GM04503 (cell line): ENCODE measurements at regions not wholly inside any gene's neighbourhood (a gene's known extent, or its start where the extent isn't known, plus 50 kb on each side); places are given as distances from the start of the nearest gene placed in this dataset.

ENCODE experiments used
- DNase-seq: peaks from one replicate; pipeline ENCODE4 v3.0.0-alpha.2; 2012; ENCODE audit warnings: low read depth

GRCh38 chr2:12419803-12420202 lies 296.9 kb upstream of the TRIB2 start:
- no peak for DNase-seq

- DNase-seq: no peak
These were observed 295.7 kb upstream of the TRIB2 start for GRCh38 chr2:12421046-12421445.

DNA sequence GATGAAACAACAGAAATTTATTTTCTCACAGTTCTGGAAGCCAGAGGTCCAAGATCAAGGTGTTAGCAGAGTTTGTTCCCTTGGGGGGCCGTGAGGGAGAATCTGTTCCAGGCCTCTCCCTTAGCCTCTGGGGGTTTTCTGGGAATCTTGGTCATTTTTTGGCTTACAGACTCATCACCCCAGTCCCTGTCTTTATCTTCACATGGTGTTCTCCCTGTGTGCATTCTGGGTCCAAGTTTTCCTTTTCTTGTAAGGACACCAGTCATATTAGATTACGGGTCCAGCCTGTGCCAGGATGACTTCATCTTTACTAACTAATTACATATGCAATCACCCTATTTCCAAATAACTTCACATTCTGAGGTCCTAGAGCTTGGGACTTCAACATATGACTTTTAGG lies 292.5 kb upstream of the TRIB2 start:
- DNase-seq: no peak

DNA sequence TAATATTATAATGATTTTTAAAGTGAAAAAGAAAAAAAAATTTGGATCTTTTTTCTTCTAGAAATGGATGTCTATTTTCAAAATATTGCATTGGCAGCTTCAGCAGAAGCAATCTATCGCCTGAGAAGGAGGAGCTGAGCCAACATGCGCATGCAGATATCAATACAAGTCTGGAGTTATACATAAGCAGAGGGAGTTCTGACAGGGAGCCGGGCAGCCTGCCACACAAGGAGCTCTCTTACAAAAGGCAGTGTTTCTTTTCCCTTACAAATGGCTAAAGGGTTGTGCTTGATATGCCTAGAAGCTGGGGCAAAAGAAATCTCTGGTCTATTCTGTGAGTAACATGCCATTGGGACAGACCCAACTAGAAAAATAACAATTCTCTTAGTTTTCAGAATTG lies 291.9 kb upstream of the TRIB2 start:
- DNase-seq: no peak

DNA sequence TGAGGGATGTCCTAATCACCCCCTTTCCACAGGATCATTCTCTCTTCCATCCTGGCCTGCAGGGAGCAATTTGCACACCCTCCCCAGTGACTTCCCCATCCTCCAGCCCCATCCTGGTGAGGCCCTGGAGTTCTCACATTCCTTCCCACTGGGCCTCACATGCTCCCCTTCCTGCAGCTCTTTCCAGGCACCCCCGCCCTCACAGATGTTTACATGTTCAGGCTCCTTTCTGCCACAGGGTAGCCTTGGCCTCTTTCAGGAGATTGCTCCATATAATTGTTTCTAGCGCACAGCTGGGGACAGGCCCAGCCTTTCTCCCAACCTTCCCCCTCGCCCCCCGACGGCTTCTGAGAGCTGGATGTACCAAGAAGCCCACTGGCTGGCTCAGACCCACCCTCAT lies 288.4 kb upstream of the TRIB2 start:
- no peak for DNase-seq

DNA sequence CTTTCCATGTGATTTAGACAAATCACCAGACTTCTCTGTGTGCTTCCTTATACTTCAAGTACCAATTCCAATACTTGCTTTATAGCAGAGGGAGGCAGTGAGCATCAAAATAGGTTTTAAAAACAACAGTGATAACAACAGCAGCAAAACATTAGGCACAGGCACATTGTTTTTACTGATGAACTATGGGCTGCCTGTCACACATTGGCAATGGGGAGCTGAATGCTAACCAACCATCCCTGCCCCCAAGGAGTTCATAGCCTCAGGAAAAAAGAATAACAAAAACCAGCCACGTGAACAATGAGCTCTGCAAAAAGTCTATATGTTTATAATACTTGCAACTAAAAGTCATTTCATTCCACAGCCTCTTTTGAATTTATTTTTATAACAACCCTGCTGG lies 287.9 kb upstream of the TRIB2 start:
- no peak for DNase-seq

- no peak for DNase-seq
These were observed 286.8 kb upstream of the TRIB2 start for GRCh38 chr2:12429779-12430406.

GRCh38 chr2:12430407-12431133 lies 286.2 kb upstream of the TRIB2 start:
- no peak for DNase-seq

DNA sequence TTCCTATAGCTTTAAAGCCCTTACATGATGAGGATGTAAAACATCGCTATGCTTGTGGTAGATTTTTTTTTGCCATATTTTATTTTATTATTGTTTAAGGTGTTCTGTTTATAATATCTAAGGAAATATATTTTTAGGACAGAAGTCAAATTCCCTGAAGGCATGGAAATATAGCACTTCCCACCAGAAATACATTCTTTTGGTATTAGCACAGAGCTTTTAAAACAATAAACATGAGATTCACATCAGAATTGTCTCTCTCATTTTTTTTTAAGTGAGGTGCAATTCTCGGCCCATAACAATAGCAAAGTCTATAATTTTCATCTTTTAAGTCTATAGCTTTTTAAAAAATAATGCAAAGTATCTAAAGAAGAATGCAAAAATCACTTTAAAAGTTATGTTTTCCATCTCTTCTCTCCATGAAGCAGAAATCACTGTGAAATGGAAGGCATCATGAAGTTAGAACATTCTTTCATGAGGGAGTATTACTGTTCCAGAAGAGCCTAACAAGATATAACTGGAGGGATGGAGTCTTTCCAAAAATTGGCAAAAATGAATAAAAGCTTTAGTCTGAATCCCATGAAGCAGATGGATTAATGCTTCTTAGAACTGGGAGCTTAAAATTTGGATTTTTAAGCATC lies 283.6 kb upstream of the TRIB2 start:
- no peak for DNase-seq

DNA sequence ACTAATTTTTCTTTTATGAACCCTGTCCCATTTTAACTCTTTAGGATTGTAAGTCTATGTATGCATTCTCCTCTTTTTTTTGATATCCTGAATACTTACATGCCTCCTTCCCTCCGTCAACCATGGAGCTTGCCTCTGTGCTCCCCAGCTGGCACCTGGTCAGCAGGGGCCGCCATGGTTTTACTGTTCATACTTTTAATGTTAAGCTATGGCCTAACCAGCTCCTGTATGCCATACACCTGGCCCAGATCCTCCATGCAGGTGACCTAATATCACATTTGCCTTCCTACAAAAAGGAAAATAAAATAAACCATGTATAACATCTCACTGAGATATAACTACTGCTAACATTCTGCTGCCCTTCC lies 283.1 kb upstream of the TRIB2 start:
- DNase-seq: no peak

DNA sequence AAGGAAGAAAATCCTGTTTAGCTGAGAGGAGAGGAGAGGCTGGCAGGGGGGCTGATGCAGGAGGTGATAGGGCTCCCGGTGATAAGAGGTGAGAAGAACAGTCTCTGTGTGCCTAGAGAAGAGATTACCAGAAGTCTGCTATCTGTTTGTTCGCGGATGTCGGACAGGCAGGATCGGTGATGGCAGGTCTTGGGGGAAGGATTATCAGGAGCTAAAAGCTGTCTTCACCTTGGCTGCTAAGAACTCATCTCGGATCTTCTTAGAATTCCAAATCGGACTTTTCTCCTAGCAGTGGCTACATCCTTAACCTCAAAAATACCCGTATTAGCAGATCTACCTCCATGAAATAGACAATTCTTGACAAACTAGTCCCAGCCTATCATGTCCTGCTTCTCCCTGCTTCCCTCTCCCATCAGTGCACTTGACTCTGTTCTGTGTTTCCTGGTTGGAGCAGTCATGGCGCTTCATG lies 282.1 kb upstream of the TRIB2 start:
- DNase-seq: no peak

GRCh38 chr2:12435430-12436222 lies 281.1 kb upstream of the TRIB2 start:
- no peak for DNase-seq

- DNase-seq: no peak
These were observed 280.3 kb upstream of the TRIB2 start for GRCh38 chr2:12436483-12436882.

DNA sequence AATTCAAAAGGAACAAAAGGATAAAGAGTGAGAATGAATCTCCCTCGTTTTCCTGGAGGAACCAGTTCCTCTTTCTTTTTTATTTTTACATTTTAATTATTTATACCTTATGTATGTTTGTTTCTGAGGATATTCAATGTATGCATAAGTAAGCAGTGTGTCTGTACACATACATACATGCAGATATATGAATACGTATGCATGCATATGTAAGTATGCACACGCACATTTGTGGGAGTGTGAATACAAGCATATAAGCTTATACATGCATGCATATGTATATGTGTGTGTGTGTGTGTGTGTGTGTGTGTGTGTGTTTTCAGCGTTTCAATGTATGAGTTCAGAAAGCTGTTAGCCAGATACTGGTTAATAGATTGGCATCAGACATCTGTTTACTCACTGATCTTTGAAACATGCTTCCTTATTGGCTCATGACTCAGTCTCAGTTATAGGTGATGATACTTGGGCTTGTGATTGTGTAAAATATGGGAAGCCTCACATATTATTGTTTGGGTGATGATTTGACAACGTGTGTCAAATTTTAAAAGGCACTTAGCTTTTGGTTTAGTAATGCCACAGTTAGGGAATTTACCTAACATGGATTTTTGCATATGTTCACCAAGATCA lies 279.7 kb upstream of the TRIB2 start:
- no peak for DNase-seq

- DNase-seq: no peak
These were observed 276.0 kb upstream of the TRIB2 start for GRCh38 chr2:12440731-12441130.

GRCh38 chr2:12441750-12442475 lies 274.8 kb upstream of the TRIB2 start:
- DNase-seq: no peak

DNA sequence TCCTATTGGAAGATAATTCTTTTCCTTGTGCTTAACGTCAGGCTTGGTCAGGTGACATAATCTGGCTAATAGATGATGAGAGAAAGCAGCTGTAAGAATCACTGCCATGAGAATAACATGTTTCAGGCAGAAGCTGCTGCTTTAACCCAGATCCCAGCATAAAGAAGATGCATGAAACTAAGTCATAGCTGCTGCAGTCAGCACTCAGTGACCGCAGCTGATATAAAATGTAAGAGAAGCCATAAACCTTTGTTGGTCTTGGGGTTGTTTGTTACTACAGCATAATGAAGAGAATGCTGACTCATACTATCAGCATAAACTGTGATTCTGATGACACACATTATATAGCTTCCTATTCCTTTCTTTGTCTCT lies 274.3 kb upstream of the TRIB2 start:
- DNase-seq: no peak

GRCh38 chr2:12448846-12449505 lies 267.8 kb upstream of the TRIB2 start:
- no peak for DNase-seq

DNA sequence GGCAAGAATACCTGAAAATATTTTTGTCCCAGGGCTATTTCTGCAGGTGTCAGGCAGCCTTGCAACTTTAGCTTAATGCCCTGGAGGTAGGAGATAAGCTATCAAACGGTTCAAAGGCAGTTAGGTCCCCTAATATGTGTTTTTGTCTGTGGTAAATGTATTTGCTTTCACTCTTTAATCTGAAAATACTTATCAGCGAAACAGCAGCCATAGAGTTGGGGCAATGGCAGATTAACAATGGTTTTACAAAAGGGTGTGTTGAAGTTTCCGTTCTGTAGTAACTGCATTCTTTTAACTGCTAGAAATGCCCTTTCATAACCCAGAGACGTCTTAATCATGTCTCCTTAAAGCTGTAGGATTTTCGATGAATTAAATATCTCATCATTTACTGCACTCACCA lies 265.0 kb upstream of the TRIB2 start:
- no peak for DNase-seq

DNA sequence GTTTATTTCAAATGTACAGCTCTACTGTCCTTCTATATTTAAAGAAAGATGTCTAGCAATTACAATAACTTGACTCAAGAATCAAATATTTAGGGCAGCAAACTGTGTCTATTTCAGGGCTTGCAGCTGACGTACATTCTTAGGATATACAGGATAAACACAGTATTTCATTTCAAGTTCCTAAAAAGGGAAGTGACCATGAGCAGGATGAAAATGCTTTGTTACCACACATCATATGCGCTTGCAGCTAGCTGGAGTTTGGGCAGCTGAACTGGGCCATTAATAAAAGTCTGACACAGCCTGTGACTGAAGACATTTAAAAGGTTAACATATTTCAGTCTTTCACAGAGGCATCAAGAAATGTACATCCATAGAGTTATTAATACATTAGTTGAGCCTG lies 264.6 kb upstream of the TRIB2 start:
- DNase-seq: no peak

GRCh38 chr2:12453731-12454130 lies 263.0 kb upstream of the TRIB2 start:
- DNase-seq: no peak
